ENCODE measurements at regions not wholly inside any gene's neighbourhood (a gene's known extent, or its start where the extent isn't known, plus 50 kb on each side); places are given as distances from the start of the nearest gene placed in this dataset.
A peak's percentile ranks its signal among the peaks of the same experiment; 100 is the strongest.

DNA sequence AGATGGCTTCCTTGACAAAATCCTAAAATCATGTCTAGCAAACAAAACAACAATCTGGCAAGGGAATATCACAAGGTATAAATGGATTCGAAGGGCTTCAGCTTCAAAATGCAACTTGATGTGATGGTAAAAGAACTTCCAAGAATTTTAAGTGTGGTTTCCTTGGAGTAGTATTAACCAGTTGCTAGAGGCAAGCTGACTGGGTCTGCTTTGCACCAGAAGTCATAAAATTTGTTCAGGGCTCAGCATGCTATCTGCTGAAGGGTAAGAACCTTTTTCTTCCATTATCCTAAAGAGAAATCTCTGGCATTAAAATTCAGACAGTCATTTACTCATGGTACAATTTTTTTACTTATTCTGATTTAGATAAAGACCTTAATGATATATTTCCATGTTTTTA is 516.7 kb downstream of the TXNL1 start:
- no peak for DNase-seq (ENCODE audit: low spot score)

DNA sequence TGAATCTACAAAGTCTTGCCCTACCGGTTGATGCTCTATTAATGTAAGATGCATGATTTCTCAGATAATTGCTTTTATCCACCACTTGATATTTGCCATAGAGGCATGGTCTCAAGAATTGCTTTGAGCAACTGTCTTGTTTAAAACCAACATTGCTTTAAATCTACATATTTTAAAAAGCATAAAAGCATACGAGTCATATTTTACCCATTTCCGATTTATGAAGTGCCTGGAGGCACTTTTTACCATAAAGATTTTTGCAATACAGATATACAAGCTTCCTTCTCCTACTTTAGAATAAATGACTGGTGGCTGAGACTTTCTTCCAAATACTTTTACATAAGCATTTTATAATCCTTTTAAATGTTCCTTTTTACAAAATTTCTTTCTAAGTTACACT is 517.6 kb downstream of the TXNL1 start:
- DNase-seq (ENCODE audit: low spot score), result no peak

DNA sequence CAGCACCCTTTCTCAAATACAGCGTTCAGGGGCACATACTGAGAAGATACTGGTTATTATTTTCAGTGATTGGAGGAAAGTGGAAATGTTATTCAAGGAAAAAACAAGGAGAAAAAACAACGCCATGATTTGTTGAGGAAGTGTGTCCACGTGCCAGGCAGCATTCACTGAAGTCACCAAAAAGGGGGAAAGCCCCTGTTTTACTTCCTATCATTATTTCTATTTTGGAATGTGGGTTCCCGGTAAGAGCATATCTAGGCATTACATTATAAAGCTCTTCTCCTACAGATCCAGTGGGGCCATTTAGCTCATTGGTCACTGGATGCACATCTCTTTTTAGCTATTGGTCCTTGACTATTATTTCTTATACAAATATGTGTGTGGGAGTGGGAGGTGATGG is 518.7 kb downstream of the TXNL1 start:
- no peak for DNase-seq (ENCODE audit: low spot score)

DNA sequence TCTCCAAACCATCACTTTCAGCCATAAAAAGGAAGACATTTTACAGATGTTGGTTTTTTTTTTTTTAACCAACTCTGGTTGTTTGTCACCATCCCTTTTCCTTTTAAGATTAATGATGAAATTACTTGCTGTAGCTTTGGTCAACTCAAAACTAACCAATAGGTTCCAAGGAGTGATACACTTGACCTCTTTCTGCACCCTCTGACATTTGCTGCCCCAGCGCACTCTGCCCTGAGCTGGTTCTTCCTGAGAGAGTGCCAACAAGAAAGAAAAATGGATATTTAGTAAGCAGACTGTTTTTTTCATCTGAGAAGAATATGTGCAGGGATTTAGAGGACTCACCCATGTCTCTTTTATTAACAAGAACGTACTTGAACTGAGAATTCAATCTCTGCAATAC is 520.0 kb downstream of the TXNL1 start:
- DNase-seq (ENCODE audit: low spot score), result no peak

DNA sequence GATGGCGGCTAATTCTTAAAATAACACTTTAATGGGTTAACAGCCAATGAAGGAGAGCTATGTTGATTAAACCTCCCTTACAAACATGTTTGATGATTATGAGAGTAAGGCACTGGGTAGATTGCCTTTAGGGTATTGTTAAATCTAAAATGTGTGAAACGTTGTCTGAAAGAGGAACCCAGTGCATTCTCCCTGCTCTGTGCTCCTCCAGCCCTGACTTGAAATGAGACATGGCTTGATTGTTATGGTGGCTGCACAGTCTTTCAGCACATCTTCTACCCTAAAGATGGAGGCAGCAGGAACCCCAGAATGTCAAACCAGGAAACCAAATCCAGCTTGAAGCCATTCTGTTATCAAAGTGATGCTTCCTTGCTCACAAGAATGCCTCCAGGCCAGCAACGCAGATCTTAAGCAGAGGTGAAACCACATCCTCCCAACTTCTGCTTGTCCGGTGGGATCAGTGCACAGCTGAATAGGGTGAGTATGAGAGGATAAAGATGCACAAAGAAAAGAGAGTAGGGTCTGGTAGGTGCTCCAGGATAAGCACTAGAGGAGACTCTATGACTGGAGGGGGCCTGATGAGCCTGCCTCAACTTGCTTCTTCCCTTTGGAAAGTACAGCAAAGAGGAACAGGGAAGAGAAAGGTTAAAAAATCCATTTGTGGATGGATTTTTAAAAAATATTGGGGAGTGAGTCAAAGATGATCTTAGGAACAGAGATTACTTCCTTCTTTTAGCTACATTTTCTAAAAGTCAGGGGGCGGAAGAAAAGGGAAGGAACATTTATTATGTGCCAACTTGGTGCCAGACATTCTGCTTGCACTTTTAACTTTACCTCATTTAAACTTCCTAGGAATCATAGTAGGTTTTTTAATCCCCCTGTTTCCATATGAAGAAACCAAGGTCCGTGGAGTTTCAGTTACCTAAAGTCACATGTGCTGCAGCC is 523.0 kb downstream of the TXNL1 start:
- DNase-seq (ENCODE audit: low spot score), result no peak

DNA sequence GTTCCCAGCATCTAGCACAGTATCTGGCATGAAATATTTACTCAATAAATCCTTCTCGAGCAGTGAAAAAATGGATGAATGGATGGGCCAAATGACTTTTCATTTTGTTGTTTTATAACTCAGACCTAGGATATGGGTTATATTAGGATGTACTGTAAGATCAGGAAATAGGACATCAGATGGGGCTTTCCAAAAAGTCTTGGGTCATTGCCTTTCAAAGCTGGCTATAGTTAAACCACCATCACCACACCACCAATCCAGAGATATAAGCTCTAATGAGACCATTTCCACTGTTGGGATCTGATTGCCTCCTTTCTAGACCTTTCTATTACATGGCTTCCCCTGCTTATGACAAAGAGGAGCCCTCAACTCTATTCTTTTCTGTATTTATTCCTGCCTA is 525.0 kb upstream of the TCF4 start:
- no peak for DNase-seq (ENCODE audit: low spot score)

DNA sequence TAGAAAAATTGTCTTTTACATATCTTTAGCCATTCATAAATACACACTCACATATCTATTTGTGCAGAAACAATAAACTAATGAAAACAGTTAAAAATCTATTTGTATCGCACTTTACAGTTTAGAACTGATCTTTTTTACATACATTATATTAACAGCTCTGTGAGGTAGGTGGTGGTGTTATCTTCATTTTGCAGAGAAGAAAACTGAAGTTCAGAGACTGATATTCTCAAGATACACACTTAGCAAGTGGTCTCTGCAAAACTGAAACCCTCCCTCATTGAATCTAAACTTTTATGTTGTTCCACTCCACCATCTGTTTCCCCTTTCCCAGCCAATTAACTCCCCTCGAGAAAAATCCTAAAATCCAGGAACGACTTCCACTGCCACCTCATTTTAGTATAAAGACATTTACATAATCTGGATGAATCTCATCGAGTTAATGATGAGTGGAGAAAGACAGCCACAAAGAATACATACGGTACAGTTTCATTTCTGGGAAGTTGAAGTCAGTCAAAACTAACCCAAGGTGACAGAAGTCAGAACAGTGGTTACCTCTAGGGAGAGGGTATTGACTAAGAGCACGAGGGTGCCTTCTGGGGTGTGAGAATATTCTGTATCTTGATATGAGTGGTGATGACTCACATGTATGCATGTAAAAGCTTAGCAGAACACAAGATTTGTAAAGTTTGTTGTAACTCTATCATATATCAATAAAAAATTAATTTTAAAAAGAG is 524.2 kb upstream of the TCF4 start:
- DNase-seq (ENCODE audit: low spot score), result no peak

DNA sequence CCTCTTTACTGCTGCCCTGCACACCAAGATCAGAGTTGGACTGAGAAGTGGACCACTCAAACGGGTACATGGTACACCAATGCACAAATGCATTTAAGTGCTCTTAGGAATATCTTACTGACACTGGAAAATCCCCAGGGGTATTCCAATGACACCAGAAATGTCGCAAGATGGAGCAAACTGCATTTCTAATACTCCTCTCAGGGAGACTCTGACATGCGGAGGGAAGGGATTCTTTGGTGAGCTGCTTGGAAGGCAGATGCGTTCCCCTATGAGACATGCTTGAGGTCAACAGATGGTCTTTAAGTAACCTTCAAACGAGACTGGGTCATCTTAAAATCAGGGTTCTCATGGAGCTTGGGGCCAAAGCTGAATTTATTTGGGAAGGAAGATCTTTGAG is 521.8 kb upstream of the TCF4 start:
- no peak for DNase-seq (ENCODE audit: low spot score)

DNA sequence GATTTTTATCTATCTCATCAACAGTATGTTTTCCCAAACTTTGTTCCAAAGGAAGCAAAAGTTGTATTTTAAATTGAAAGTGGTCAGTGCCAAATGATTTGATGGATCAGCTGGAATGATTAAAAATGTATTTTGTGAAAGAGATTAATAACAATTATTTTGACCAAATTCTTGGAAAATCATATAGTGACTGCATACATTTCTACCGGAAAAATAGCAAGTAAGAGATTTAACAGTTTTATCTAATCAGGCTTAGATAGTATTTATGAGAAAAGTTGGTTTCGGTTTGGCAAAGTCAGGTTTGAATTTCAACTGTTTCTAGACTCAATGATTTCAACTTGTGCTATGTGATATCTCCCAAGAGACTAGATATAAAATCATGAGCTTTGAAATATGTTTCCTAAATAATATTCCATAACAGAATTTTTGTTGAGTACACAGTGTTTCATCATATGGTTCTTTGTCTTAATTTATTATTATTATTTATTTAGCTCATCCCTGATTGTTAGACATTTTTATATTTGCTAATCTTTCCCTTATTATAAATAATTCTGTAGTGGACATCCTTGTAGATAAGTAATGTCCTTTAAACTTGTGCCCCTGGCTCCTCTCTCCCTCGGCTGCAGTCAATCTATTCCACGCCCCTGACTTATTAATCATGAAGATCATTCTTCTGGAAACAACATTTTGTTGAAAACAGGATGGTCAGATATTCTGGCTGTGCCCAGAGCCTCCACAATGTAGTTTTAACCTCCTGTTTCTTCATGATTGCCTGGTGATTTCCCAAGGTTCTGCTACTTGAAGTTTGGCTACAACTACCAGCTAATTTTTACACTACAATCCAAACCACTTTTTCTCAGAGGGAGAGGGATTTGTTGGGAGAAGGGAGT is 520.7 kb upstream of the TCF4 start:
- no peak for DNase-seq (ENCODE audit: low spot score)

DNA sequence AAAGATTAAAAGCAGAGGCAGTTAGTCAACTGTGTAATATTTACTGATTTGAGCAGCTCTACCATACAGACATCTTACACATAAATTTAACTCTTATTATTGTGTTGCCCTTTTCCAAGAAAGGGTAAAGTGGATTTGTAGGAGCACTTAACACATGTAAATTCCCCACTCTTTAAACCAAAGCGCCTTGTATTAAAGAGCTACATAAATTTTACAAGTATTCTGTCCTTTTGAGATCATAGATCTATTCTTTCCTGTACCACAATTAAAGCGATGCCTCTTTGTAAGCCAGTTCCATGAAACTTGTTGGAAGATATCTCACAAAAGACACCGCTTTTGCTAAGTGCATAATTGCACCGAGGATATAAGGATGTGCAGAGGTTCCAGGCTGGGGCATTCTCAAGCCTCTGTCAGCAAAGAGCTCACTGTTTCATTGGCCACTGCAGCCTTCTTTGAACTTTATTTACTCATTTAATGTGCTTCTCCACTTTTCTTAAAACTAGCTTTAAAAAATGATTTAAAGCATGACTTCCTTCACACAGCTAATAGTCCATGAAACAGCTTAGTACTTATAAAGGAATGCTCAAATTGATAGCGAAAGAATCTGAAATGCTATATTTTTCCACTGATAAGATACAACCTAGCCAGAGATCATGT is 520.0 kb upstream of the TCF4 start:
- no peak for DNase-seq (ENCODE audit: low spot score)

DNA sequence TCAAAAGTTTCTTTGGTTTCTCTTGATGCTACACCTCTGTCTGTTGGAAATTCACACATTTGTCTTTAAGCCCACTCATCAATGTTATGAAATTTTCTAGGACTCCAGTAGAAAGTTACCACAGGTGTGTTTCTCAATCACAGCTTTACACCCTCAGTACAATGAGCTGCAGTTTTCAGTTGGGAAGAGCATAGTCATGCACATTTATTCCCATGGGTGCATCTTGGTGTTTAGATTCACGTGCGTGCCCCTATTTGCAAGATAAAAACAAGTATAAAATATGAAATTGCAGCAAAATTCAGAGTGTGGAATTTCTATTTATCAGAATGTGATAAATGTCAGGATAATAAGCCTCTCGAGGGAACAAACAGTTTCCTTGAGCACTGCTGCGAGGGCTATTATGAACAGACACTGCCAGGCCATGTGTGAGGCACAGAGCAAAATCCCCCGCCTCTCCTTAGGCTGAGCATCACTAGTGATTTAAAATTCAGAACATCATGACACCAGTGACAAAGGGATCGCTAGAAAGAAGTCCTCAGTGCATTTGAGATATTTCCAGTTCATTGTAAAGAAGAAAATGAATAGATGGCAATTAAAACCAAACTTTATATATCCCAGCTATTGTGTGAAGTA is 512.2 kb upstream of the TCF4 start:
- DNase-seq (ENCODE audit: low spot score), result no peak

DNA sequence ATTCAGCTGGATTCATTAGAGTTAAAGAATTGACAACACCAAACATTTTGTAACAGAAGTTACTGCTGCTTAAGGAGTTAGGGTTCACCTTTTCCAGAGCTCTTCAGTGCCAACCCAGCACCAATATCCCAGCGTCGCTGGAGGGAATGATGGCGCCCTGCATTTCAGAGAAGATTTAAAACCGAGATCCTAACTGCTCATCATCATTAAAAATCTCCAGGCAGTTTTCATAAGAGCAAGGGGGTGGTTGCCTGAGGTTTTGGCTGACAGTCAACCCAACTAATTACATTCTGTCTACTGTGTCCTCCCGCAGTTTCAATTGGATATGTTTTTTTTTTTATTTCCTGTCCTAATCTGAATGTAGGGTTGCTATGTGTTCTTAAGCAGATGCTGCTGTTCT is 509.6 kb upstream of the TCF4 start:
- no peak for DNase-seq (ENCODE audit: low spot score)

DNA sequence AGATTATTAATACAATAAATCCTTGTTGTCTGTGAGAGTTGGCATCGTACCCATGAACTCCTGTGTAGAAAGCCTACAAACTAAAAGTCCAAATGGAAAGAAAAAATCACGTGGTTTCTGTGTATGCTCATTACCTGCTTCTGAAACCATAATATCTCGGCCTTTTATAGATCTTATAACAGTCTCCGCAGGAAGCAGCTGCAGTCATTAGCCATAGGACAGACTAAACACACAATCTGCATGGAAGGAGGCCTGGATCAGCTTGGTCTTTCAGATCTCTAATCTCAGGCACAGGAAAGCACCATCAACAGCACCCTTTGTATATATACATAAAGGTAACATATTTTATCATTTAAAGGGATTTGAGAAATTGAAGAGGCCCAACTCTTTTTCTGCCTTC is 508.9 kb upstream of the TCF4 start:
- no peak for DNase-seq (ENCODE audit: low spot score)

DNA sequence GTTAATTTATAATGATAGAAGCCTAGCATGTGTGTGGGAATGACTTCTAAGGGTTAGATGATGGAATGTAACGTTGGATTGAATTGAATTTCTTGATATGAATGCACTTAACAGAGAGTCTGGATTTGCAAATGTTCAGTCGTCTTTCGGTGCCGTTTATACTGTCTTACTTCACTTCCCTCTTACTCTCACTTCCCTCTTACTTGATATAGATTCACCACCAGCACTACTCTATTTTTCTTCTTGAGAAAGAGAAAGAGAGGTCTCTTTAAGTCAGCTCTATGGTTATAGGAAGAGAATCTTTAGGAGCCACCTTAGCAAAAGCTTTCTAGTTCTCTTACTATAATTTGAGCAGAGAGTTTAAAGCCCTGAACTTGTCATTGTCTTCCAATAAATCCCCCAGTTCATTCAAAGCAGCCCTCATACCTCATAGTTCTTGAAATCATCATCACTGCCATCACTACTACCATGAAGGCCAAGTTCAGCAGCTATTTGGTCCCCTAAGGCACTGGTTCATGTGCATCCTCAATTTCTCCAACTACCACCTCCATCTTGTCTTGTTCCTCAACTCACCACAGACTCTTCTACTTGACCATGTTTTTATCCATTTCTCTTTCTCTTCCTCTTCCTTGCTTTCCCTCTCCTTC is 501.7 kb upstream of the TCF4 start:
- DNase-seq (ENCODE audit: low spot score), result peak; percentile 41

DNA sequence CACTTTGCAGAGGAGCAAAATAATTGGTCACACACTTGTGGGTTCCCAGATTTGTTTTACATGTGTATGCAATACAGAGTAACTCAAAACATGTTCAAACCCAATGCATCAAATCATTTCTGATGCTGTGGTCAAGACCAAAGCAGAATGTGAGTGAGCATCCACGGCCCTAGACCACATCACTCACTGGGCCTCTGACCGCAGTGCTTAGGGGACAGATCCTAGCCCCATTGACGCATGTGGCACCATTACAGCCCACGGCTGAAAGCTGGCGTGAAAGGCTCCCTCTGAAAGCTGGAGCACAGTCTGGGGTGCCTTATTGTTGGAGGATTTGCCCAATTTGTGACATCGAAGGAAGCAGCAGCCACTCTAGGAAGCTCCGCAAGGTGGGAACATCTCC is 498.8 kb upstream of the TCF4 start:
- no peak for DNase-seq (ENCODE audit: low spot score)

DNA sequence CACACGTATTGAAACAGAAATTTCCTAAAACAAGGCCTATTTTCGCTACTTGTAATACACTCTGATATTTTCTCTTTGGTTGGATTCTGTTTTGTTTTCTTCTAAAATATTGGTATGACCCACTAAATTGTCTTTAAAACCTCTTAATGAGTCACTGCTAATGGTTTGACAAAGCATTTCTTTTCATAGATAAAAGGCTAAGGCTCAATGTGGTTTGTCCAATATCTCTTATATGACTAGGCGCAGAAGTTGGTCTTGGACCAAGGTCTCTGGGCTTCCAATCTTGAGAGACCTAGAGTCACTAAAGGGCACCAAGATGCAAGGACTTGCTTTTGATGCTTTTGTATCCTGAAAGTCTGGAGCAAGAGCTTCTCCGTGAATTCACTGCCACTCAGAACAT is 498.2 kb upstream of the TCF4 start:
- DNase-seq (ENCODE audit: low spot score), result no peak

DNA sequence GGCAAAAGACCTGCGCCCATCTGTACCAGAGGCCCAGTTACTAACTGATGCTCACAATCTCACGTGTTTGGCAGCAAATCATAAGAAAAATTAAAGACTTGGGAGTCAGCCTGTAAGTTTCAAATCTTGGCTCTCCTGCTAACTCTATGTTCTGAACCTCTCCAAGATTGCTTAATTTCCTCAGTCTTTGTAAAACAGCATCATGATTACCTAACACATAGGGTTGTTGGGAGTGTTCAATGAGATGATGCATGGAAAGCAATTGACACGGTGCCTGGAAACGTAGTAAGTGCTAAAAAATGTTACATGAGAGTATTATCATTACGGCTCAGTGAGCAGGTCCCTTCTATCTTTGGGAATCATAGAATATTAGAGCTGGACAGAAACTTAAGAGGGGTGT is 497.6 kb upstream of the TCF4 start:
- no peak for DNase-seq (ENCODE audit: low spot score)

DNA sequence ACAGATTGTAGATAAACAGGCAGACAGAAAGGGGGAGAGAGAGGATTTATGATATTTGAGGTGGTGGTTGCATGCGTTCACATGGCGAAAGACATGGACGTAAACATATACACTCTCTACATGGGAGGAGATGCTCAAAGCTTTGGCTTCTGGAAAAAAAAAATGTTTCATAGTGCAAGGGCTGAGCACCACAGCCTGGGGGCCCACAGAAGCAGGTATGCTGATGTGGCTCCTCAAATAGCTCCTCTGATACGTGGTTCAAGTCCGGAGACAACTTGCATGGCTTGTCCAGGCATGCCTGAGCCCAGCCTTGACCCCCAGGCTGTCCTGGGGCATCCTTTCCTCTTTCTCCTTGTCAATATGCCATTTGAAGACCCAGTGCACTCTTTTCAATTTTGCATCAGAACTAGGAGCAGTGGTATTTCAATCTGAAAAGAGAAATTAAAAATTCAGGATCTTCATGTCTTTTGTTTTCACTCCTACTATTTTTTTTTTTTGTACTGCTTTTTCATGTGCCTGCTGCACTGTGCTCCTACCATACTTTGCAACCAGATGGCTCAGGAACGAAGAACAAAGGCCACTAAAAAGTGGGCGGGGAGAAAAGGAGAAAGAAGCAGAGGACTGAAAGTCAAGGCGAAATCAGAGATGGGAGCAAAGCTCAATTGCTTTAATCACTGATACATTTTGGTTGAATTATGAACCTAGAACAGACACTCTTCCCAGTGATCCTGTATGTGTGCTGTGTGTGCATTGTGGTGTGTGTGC is 495.7 kb upstream of the TCF4 start:
- DNase-seq (ENCODE audit: low spot score), result no peak

DNA sequence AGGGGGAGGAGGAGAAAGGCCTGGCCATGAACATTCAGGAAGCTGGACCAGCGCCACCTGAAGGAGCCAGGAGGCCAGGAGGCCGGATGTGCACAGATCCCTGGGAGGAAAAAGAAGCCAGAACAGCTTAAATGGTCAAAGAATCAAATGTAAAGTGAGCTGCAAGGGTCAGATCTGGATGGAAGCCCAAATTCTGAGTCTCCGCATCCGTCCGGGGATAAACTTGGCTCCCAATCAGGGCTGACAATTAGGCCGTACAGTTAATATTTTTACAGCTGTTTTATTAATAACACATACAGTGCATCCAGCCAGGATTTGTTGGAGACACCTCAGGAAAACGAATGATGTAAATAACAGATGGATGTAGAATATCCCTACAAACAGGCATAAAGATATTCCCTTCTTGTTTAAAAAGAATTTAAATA is 495.1 kb upstream of the TCF4 start:
- DNase-seq (ENCODE audit: low spot score), result no peak

DNA sequence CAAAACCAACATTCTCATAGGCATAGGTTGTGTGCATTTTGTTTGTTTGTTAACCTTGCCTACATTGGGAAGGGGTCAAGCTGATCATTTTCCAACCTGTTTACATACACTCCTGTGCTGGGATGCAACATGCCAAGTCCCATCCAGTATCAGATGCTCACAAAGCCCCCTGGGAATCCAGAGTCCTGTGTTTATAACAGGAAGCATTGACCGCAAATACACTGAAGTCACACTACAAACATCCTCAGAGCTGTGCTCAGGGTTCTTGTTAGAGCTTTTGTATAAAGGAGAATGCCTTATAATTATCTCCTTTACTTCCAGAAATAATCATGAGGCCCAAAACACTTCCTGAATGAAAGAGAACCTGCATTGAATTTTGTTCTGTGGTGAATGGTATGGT is 488.7 kb upstream of the TCF4 start:
- DNase-seq (ENCODE audit: low spot score), result no peak
